Gastroesophageal sphincter (tissue), 3 donors: ENCODE measurements at regions not wholly inside any gene's neighbourhood (a gene's known extent, or its start where the extent isn't known, plus 50 kb on each side); places are given as distances from the start of the nearest gene placed in this dataset.

Experiments used
- CTCF ChIP-seq, 4 experiments: fragments of 200-600 bp in 2 of 4; fragments of 450-650 bp in 2 of 4; sonication (generic) in 1 of 4; IDR thresholded peaks; one replicate each; pipeline ENCODE4 v1.5.1; 2017 to 2019; ENCODE audit warnings: antibody characterized with exemption in 4 of 4, mild to moderate bottlenecking in 2 of 4, moderate library complexity in 2 of 4
- EP300 ChIP-seq: sonication (generic); formaldehyde crosslinking; IDR thresholded peaks from one replicate; pipeline ENCODE4 v1.6.1; 2017; ENCODE audit warnings: antibody characterized with exemption, mild to moderate bottlenecking
- POLR2A ChIP-seq, 2 donors: fragments of 450-650 bp; IDR thresholded peaks; one replicate each; pipeline ENCODE4 v1.6.1; 2017; ENCODE audit warnings: antibody characterized with exemption in 2 of 2, mild to moderate bottlenecking in 2 of 2, moderate library complexity in 1 of 2
- POLR2AphosphoS5 ChIP-seq: sonication (generic); formaldehyde crosslinking; IDR thresholded peaks from one replicate; pipeline ENCODE4 v1.6.1; 2017; ENCODE audit warnings: antibody characterized with exemption

GRCh38 chr13:71018544-71018943 is 848.5 kb downstream of the DACH1 start:
- TF ChIP-seq POLR2A (IDR thresholded peaks at IDR 0.05): no peak
- no peak for TF ChIP-seq EP300
- no peak for TF ChIP-seq CTCF (IDR thresholded peaks at IDR 0.05)
- no peak for TF ChIP-seq POLR2AphosphoS5
